ENCODE measurements at regions not wholly inside any gene's neighbourhood (a gene's known extent, or its start where the extent isn't known, plus 50 kb on each side); places are given as distances from the start of the nearest gene placed in this dataset.

DNA sequence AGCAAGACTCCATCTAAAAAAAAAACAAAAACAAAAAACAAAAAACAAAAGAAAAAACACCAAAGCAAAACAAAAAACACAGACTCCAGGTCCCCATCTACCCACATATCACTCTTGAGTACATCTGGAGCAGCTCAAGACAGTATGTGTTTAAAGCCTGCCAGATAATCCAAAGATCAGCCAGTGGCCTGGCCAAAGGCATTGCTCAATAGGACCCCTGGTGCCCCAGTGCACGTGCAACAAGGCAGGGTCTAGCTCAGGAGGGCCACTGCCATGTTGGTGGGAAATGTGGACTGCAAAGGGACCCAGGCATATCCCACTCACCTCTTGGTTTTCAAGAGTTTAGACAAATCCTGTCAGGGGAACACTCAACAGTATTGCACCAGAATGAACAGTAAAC lies 279.5 kb downstream of the RPLP1 start:
- no peak for TF ChIP-seq HNF4G (IDR thresholded peaks at IDR 0.05)
- no peak for TF ChIP-seq SP1 (IDR thresholded peaks at IDR 0.05)
- TF ChIP-seq JUND (IDR thresholded peaks at IDR 0.05) = no peak
- no peak for TF ChIP-seq TAF1 (conservative IDR thresholded peaks at IDR 0.05)
- TF ChIP-seq FOXA1 (IDR thresholded peaks at IDR 0.05) = no peak
- no peak for TF ChIP-seq HNF4A (conservative IDR thresholded peaks at IDR 0.05)
- TF ChIP-seq NR2F2 (IDR thresholded peaks at IDR 0.05) = no peak
- TF ChIP-seq MAX (IDR thresholded peaks at IDR 0.05) = no peak
- TF ChIP-seq RAD21 (IDR thresholded peaks at IDR 0.05) = no peak
- no peak for TF ChIP-seq YY1 (IDR thresholded peaks at IDR 0.05)
- TF ChIP-seq, protein P1, sequence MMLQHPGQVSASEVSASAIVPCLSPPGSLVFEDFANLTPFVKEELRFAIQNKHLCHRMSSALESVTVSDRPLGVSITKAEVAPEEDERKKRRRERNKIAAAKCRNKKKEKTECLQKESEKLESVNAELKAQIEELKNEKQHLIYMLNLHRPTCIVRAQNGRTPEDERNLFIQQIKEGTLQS (IDR thresholded peaks at IDR 0.05) = no peak
- 48% methylated on average over 1 of the region's 1 CpG for WGBS
- H3K27me3 ChIP-seq (ENCODE audit: control insufficient read depth in 4 of 4, insufficient read depth in 4 of 4, low read length in 3 of 4) = no peaks in the 10 kb centered on the region

DNA sequence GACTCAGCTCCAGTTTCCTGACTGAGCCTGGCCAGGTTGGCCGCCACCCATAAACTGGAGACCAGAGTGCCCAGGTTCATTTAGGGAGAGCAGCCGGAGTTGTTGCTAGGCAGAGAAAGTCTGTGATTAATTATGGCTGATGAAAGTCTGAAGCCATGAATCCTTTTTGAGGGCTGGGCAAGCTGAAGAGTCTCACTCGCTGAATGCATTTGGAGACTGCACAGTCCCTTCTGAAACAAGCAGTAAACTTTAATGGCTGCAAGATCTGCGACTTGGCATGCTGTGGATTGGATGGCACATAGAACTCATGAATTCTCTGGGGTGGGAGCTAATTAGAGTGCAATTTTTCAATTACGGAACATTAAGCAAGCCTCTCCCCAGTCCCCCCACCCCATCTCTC lies 282.1 kb downstream of the RPLP1 start:
- 92% methylated on average over 5 of the region's 5 CpGs for WGBS
- TF ChIP-seq TAF1 (conservative IDR thresholded peaks at IDR 0.05) (no peak), GABPA (IDR thresholded peaks at IDR 0.05 in 1 of 2, conservative IDR thresholded peaks at IDR 0.05 in 1 of 2) (no peak), ZBTB33 (IDR thresholded peaks at IDR 0.05) (no peak), CTCF (IDR thresholded peaks at IDR 0.05; ENCODE audit: low read depth, low read length, missing input control) (no peak), NR2F2 (IDR thresholded peaks at IDR 0.05) (no peak), EGR1 (IDR thresholded peaks at IDR 0.05; ENCODE audit: low read depth in 2 of 2) (no peak), REST (IDR thresholded peaks at IDR 0.05) (no peak), FOXA1 (IDR thresholded peaks at IDR 0.05) (no peak), HNF4A (conservative IDR thresholded peaks at IDR 0.05) (no peak), RXRA (IDR thresholded peaks at IDR 0.05) (no peak), FOXA2 (IDR thresholded peaks at IDR 0.05) (no peak)
- H3K36me3 ChIP-seq (ENCODE audit: control insufficient read depth in 4 of 4, insufficient read depth in 3 of 4, low read depth in 1 of 4, low read length in 3 of 4) = no peaks in the 10 kb centered on the region
- no peak overlapping the region for H3K9ac ChIP-seq (ENCODE audit: low read depth in 1 of 2, low read length in 2 of 2)
- no peak for DNase-seq (ENCODE audit: low spot score)
- no peaks in the 10 kb centered on the region for H3K9me3 ChIP-seq (ENCODE audit: control insufficient read depth in 4 of 4, low read length in 3 of 4)
- H3K27ac ChIP-seq (ENCODE audit: low read depth in 1 of 2, low read length in 2 of 2) = no peak overlapping the region
- H3K4me3 ChIP-seq (ENCODE audit: low read depth in 1 of 3, low read length in 3 of 3) = no peak overlapping the region
- no peaks in the 10 kb centered on the region for H3K4me1 ChIP-seq (ENCODE audit: control insufficient read depth in 4 of 4, insufficient read depth in 4 of 4, low read length in 3 of 4)
- no peaks in the 10 kb centered on the region for H3K27me3 ChIP-seq (ENCODE audit: control insufficient read depth in 4 of 4, insufficient read depth in 4 of 4, low read length in 3 of 4)

More for the DNA sequence above, 279.5 kb downstream of the RPLP1 start:
- no peak overlapping the region for H3K27ac ChIP-seq (ENCODE audit: low read depth in 1 of 2, low read length in 2 of 2)
- H3K4me3 ChIP-seq (ENCODE audit: low read depth in 1 of 3, low read length in 3 of 3) = no peak overlapping the region
- H3K4me1 ChIP-seq (ENCODE audit: control insufficient read depth in 4 of 4, insufficient read depth in 4 of 4, low read length in 3 of 4) = no peaks in the 10 kb centered on the region
- no peak overlapping the region for H3K9ac ChIP-seq (ENCODE audit: low read depth in 1 of 2, low read length in 2 of 2)
- no peaks in the 10 kb centered on the region for H3K36me3 ChIP-seq (ENCODE audit: control insufficient read depth in 4 of 4, insufficient read depth in 3 of 4, low read depth in 1 of 4, low read length in 3 of 4)
- no peaks in the 10 kb centered on the region for H3K9me3 ChIP-seq (ENCODE audit: control insufficient read depth in 4 of 4, low read length in 3 of 4)
- DNase-seq (ENCODE audit: low spot score) = no peak

All from liver (tissue), 8 donors.